GM23338 (cell line): ENCODE measurements at regions not wholly inside any gene's neighbourhood (a gene's known extent, or its start where the extent isn't known, plus 50 kb on each side); places are given as distances from the start of the nearest gene placed in this dataset.
A peak's percentile ranks its signal among the peaks of the same experiment; 100 is the strongest.

Source experiments
- ATAC-seq: fragments of 200-7000 bp; cut with Tn5 transposase; 3 replicates; pipeline ENCODE4 v1.9.1; 2020
- DNase-seq: peaks from one replicate; pipeline ENCODE4 v3.0.0-alpha.2; 2015; ENCODE audit warnings: low spot score
- H2AFZ ChIP-seq: fragments of 200-600 bp; sonication (generic); 2 replicates; pipeline ENCODE4 v1.8.0; 2016; ENCODE audit warnings: antibody characterized with exemption, mild to moderate bottlenecking, moderate library complexity
- H3F3A ChIP-seq: fragments of 200-600 bp; sonication (generic); replicated peaks from 2 replicates; pipeline ENCODE4 v1.8.0; 2017; ENCODE audit warnings: antibody characterized with exemption, mixed run types, low read depth
- H3K27ac ChIP-seq: fragments of 200-600 bp; sonication (generic); 2 replicates; pipeline ENCODE4 v1.6.1; 2016; ENCODE audit warnings: low read depth
- H3K27me3 ChIP-seq: fragments of 200-600 bp; sonication (generic); 2 replicates; pipeline ENCODE4 v1.8.0; 2016; ENCODE audit warnings: mild to moderate bottlenecking, mixed run types, moderate library complexity; ENCODE audit not compliant: insufficient read depth
- H3K36me3 ChIP-seq: fragments of 200-600 bp; sonication (generic); 2 replicates; pipeline ENCODE4 v1.8.0; 2016; ENCODE audit warnings: mild to moderate bottlenecking; ENCODE audit not compliant: insufficient read depth
- H3K4me1 ChIP-seq: fragments of 200-600 bp; sonication (generic); 2 replicates; pipeline ENCODE4 v1.8.0; 2016; ENCODE audit warnings: mild to moderate bottlenecking, moderate library complexity; ENCODE audit not compliant: insufficient read depth
- H3K4me2 ChIP-seq: fragments of 200-600 bp; sonication (generic); 2 replicates; pipeline ENCODE4 v1.7.1; 2017; ENCODE audit warnings: mixed run types
- H3K4me3 ChIP-seq: fragments of 200-600 bp; sonication (generic); 2 replicates; pipeline ENCODE4 v1.6.1; 2016; ENCODE audit warnings: mixed run types
- H3K79me2 ChIP-seq: fragments of 200-600 bp; sonication (generic); replicated peaks from 2 replicates; pipeline ENCODE4 v1.8.0; 2017; ENCODE audit warnings: mild to moderate bottlenecking; ENCODE audit not compliant: insufficient read depth
- H3K9me2 ChIP-seq: fragments of 200-600 bp; sonication (generic); 2 replicates; pipeline ENCODE4 v1.8.0; 2017; ENCODE audit not compliant: insufficient read depth
- H4K20me1 ChIP-seq: fragments of 200-600 bp; sonication (generic); replicated peaks from 2 replicates; pipeline ENCODE4 v1.8.0; 2017; ENCODE audit warnings: mild to moderate bottlenecking; ENCODE audit not compliant: insufficient read depth
- H3K27ac Mint-ChIP-seq: 2 replicates; pipeline ENCODE4 v1.8.0; 2020; ENCODE audit warnings: inconsistent platforms, mild to moderate bottlenecking, moderate library complexity, mixed read lengths
- H3K27me3 Mint-ChIP-seq: 3 replicates; pipeline ENCODE4 v1.8.0; 2022; ENCODE audit warnings: low read depth, mild to moderate bottlenecking, moderate library complexity, mixed read lengths, inconsistent platforms; ENCODE audit not compliant: insufficient read depth, poor library complexity
- H3K36me3 Mint-ChIP-seq: 3 replicates; pipeline ENCODE4 v1.8.0; 2021; ENCODE audit warnings: low read depth, mild to moderate bottlenecking, inconsistent platforms, moderate library complexity, mixed read lengths
- H3K4me1 Mint-ChIP-seq: 3 replicates; pipeline ENCODE4 v1.8.0; 2020; ENCODE audit warnings: mild to moderate bottlenecking, inconsistent platforms, mixed read lengths
- H3K4me3 Mint-ChIP-seq: 3 replicates; pipeline ENCODE4 v1.8.0; 2021; ENCODE audit warnings: moderate library complexity, mild to moderate bottlenecking, inconsistent platforms, mixed read lengths
- H3K9me3 Mint-ChIP-seq: 3 replicates; pipeline ENCODE4 v1.8.0; 2020; ENCODE audit warnings: moderate library complexity, mild to moderate bottlenecking, inconsistent platforms, mixed read lengths
- CREB1 ChIP-seq: fragments of 250-450 bp; sonication (Bioruptor Pico); IDR thresholded peaks from 2 replicates; pipeline ENCODE4 v1.5.0; 2020; ENCODE audit warnings: low read depth, mild to moderate bottlenecking, moderate library complexity
- EZH2 ChIP-seq: fragments of 200-600 bp; sonication (generic); IDR thresholded peaks from one replicate; pipeline ENCODE4 v1.8.0; 2017; ENCODE audit warnings: antibody characterized with exemption, mild to moderate bottlenecking, low read depth; ENCODE audit not compliant: unreplicated experiment
- EZH2phosphoT487 ChIP-seq: fragments of 200-600 bp; sonication (generic); IDR thresholded peaks from one replicate; pipeline ENCODE4 v1.8.1; 2018; ENCODE audit warnings: antibody characterized with exemption; ENCODE audit not compliant: unreplicated experiment
- NANOG ChIP-seq: IDR thresholded peaks from 2 replicates; pipeline ENCODE4 v1.6.1; 2016; ENCODE audit warnings: antibody characterized with exemption, borderline replicate concordance
- POLR2AphosphoS5 ChIP-seq: IDR thresholded peaks from 2 replicates; pipeline ENCODE4 v1.6.1; 2016; ENCODE audit warnings: antibody characterized with exemption, low read depth
- TF ChIP-seq, protein P1 (sequence below), 2 experiments: fragments of 200-600 bp in 1 of 2; sonication (generic) in 1 of 2; conservative IDR thresholded peaks; 2 replicates each; pipeline versions ENCODE4 v1.5.1 to v1.6.1; 2016 to 2017; ENCODE audit warnings: antibody characterized with exemption in 2 of 2, low read depth in 2 of 2, mild to moderate bottlenecking in 2 of 2, moderate library complexity in 1 of 2
- TF ChIP-seq, protein P2 (sequence below): IDR thresholded peaks from 2 replicates; pipeline ENCODE4 v1.6.1; 2016; ENCODE audit warnings: antibody characterized with exemption
- TF ChIP-seq, protein P3 (sequence below): IDR thresholded peaks from one replicate; pipeline ENCODE4 v1.6.1; 2018; ENCODE audit warnings: antibody characterized with exemption; ENCODE audit not compliant: unreplicated experiment

DNA sequence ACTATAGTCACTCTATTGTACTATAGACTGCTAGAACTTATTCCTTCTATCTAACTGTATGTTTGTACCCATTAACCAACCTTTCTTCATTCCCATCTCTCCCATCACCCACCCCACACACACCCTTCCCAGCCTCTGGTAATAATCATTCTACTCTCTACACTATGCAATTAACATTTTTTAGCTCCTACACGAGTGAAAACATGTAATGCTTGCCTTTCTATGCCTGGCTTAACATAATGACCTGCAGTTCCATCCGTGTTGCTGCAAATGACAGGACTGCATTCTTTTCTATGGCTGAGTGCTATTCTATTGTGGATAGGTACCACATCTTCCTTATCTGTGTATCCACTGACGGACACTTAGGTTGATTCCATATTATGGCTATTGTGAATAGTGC lies 95.5 kb downstream of the ALDH8A1 start (continued):
- TF ChIP-seq EZH2phosphoT487: no peak
- no peak for TF ChIP-seq CREB1 (CRISPR knock-in tag)
- TF ChIP-seq, protein P1, sequence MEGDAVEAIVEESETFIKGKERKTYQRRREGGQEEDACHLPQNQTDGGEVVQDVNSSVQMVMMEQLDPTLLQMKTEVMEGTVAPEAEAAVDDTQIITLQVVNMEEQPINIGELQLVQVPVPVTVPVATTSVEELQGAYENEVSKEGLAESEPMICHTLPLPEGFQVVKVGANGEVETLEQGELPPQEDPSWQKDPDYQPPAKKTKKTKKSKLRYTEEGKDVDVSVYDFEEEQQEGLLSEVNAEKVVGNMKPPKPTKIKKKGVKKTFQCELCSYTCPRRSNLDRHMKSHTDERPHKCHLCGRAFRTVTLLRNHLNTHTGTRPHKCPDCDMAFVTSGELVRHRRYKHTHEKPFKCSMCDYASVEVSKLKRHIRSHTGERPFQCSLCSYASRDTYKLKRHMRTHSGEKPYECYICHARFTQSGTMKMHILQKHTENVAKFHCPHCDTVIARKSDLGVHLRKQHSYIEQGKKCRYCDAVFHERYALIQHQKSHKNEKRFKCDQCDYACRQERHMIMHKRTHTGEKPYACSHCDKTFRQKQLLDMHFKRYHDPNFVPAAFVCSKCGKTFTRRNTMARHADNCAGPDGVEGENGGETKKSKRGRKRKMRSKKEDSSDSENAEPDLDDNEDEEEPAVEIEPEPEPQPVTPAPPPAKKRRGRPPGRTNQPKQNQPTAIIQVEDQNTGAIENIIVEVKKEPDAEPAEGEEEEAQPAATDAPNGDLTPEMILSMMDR (conservative IDR thresholded peaks at IDR 0.05; ENCODE audit: low read depth in 2 of 2): no peak
- TF ChIP-seq EZH2: no peak
- TF ChIP-seq, protein P2, sequence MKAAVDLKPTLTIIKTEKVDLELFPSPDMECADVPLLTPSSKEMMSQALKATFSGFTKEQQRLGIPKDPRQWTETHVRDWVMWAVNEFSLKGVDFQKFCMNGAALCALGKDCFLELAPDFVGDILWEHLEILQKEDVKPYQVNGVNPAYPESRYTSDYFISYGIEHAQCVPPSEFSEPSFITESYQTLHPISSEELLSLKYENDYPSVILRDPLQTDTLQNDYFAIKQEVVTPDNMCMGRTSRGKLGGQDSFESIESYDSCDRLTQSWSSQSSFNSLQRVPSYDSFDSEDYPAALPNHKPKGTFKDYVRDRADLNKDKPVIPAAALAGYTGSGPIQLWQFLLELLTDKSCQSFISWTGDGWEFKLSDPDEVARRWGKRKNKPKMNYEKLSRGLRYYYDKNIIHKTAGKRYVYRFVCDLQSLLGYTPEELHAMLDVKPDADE: no peak

DNA sequence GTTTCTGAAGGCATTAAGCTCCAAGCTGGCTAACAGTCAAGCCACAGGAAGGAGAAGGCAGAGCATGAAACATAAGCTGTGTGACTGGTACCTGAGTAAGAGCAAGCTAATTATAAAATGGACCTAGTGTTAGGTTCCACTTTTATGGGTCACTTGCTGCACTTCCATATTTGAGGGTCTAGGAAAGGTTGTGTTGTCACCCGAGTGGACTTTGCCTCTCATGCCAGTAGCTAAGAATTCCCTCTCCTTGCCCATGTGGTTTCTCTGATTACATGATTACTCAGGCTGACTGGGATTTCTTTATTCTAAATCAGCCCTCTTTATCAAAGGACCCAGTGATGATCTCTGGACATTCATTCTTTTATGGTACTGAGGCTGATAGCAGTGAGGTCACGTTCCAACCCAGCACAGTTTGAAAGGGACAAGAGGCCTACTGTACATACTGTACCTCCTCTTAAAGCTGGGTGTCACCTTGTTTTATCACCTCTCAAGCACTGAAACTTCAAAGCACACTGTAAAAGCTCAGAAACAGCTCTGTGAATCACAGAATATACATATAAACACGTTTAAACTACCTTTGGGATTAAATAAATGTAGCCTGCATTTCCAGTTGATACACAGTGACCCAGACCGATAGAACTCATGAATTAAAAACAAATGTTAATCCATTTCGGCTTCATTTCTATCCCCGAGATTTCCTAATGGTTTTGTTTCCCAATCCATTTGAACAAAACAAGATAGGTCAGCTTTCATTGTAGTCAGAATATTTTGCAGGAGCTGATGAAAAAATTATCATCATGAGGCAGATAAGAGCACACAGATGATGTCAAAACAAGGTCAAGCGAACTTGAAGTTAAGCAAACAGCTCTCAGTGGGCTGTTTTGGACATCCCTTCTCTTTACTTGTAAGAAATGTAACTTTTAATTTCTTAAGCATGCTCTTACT lies 96.5 kb downstream of the ALDH8A1 start:
- no peaks in the 10 kb centered on the region for H4K20me1 ChIP-seq
- H3K9me3 Mint-ChIP-seq: no peaks in the 10 kb centered on the region
- no peaks in the 10 kb centered on the region for H3K27me3 ChIP-seq
- peaks cover 10% of the 10 kb centered on the region; the same call in 1 of the 2 replicates for H3K4me1 ChIP-seq
- no peak overlapping the region for H3K27ac Mint-ChIP-seq
- H3K4me1 Mint-ChIP-seq: peaks cover 16% of the 10 kb centered on the region
- no peaks in the 10 kb centered on the region for H3K79me2 ChIP-seq
- no peak overlapping the region for H3K4me2 ChIP-seq
- H3K36me3 Mint-ChIP-seq: no peaks in the 10 kb centered on the region
- peaks cover 3% of the 10 kb centered on the region for H3K27me3 Mint-ChIP-seq
- no peaks in the 10 kb centered on the region for H3K9me2 ChIP-seq
- no peak overlapping the region for H3K27ac ChIP-seq
- ATAC-seq (no peak), DNase-seq (no peak)
- H3K4me3 ChIP-seq: no peak overlapping the region
- H3K4me3 Mint-ChIP-seq: no peak overlapping the region
- no peaks in the 10 kb centered on the region for H3K36me3 ChIP-seq
- H2AFZ ChIP-seq: 0 out of 2 replicates have a peak overlapping the region, but pooled peaks have one; percentile 28
- H3F3A ChIP-seq: no peaks in the 10 kb centered on the region
- no peak for TF ChIP-seq EZH2
- TF ChIP-seq CREB1 (CRISPR knock-in tag): no peak
- TF ChIP-seq, protein P2: no peak
- no peak for TF ChIP-seq NANOG
- TF ChIP-seq, protein P3, sequence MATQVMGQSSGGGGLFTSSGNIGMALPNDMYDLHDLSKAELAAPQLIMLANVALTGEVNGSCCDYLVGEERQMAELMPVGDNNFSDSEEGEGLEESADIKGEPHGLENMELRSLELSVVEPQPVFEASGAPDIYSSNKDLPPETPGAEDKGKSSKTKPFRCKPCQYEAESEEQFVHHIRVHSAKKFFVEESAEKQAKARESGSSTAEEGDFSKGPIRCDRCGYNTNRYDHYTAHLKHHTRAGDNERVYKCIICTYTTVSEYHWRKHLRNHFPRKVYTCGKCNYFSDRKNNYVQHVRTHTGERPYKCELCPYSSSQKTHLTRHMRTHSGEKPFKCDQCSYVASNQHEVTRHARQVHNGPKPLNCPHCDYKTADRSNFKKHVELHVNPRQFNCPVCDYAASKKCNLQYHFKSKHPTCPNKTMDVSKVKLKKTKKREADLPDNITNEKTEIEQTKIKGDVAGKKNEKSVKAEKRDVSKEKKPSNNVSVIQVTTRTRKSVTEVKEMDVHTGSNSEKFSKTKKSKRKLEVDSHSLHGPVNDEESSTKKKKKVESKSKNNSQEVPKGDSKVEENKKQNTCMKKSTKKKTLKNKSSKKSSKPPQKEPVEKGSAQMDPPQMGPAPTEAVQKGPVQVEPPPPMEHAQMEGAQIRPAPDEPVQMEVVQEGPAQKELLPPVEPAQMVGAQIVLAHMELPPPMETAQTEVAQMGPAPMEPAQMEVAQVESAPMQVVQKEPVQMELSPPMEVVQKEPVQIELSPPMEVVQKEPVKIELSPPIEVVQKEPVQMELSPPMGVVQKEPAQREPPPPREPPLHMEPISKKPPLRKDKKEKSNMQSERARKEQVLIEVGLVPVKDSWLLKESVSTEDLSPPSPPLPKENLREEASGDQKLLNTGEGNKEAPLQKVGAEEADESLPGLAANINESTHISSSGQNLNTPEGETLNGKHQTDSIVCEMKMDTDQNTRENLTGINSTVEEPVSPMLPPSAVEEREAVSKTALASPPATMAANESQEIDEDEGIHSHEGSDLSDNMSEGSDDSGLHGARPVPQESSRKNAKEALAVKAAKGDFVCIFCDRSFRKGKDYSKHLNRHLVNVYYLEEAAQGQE: no peak
- no peak for TF ChIP-seq POLR2AphosphoS5
